ENCODE measurements at regions not wholly inside any gene's neighbourhood (a gene's known extent, or its start where the extent isn't known, plus 50 kb on each side); places are given as distances from the start of the nearest gene placed in this dataset.
"Not testable (repeated sequence)": the region's sequence is repeated elsewhere in the genome, so short reads cannot be mapped to it uniquely, and the experiment has no call there.

DNA sequence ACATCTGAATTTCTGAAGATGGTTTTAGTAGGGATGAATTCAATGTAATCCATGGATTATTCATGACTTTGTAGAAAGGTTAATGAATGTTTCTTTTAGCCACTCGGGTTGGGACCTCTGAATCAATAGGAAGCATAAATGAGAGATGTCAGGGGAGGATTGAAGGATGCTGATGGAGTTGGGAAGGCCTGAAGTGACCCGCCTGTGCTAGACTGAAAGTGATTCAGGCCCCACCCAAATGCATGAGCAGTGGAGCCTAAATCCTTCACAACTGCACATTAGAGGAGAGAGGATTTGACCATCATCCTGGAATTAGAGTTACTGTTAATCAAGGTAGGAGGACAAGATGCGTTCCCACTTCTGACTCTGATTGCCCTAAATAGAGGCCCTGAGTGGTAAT lies 162.2 kb upstream of the PTPN20 start:
- not testable (repeated sequence) for DNase-seq (ENCODE audit: low spot score)

DNA sequence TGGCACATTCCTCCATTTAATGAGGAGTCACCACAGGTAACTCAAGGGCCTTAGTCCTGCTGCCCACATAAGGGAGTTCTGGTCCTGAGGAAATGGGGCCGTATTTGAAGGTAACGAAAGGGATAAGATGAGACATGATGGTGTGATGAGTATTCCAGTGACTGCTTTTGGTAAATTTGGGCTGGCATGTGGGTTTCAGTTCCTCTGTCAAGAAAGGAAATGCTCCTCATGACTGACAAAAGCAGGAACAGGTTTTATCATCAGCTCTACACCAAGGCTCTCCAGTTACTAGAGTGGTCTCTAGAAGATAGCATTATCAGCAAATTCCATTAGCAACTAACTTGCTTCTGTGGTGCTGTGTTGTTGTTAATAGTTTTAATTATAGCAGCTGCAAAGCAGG lies 161.8 kb upstream of the PTPN20 start:
- DNase-seq (ENCODE audit: low spot score) = not testable (repeated sequence)

DNA sequence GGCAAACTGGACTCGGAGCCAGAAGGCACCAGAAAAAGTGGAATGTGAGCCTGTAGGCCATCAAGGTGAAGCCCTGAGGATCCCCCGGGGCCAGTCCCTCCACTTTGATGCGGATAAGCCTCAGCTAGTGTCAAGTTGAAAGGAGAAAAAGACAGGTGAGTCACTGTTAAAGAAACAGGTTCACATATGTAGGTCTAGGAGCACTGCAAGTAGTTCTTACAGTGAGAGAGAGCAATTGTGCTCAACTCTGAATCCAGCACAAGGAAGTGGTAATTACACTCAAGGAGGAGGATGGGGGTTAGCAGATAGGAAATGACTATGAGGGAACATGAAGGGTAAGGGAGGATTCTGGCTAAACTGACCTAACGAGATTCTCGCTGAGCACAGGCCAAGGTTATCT lies 157.5 kb upstream of the PTPN20 start:
- DNase-seq (ENCODE audit: low spot score) = not testable (repeated sequence)

DNA sequence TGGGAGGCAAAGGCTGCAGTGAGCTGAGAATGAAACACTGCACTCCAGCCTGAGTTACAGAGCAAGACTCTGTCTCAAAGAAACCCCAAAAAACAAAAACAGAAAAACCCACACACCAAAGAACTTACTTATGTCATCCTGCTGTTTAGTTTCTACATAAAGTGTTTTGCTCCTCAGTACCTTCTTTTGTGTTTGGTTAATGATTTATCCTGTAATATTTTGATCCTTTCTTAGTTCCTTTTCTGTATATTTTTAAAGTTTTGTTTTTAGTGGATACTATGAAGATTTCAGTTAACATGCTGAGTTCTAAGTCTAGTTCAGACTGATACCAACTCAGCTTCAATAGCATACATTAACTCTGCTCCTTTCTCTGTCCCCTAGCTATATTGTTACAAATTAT lies 149.8 kb upstream of the PTPN20 start:
- not testable (repeated sequence) for DNase-seq (ENCODE audit: low spot score)

DNA sequence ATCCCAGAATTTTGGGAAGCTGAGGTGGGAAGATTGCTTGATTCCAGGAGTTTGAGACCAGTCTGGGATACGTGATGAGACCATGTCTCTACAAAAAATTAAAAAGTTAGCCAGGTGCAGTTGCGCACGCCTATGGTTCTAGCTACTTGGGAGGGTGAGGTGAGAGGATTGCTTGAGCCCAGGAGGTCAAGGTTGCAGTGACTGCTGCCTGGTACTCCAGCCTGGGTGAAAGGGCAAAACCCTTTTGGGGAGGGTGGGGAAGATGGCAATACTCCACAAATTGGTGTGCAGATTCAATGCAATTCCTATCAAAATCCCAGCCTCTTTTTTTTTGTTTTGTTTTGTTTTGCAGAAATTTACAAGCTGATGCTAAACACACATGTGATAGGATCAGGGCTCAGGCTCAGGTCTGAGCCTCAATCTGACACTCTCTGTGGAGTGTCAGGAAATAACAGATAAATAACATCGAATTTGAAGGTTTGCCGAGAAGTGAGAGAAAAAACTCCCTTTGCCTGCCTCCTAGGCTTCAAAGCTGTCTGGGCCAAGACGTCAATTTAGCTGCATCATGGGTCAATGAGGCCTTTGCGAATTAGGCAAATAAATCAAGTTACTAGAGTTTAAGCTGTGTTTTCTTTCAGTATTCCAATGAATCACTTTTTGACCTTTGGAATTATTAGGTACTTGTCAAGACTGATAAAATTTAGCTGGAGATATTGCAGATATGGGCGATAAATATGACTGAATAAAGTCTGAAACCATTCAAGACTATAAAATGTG lies 142.5 kb upstream of the PTPN20 start:
- not testable (repeated sequence) for DNase-seq (ENCODE audit: low spot score)

DNA sequence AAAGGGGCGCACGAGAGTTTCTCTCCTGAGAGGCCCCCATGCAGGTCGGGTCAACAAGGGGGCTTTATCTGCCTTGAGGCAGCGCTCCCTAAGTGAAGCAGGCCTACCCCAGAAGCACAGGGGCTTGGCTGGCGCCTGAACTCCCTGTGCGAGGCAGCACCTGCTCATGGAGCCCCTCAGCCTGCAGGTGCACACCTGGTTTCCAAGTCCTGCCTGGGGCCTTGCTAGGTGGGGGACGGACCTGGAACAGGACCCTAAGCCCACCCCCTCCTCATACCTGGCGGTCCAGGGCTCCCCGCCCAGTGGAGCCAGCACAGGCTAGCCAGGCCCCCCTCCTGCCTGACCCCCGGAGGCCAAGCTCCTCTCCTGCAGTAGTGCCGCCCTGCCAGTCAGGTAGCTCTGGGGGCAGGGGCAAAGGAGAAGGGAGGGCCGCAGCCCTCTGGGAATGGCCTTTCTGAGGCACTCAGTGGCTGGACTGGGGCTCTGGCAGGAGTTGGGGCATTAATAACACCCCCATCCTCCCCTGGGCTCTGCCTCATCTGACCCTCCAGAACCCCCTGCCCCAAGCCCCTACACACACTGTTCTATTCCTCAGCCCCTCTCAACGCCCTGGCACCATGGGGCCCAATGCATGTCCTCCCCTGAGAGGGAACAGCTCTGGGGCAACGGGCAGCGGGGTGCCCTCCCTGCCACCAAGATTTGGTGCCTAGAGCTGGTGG lies 137.9 kb upstream of the PTPN20 start:
- DNase-seq (ENCODE audit: low spot score) = not testable (repeated sequence)

DNA sequence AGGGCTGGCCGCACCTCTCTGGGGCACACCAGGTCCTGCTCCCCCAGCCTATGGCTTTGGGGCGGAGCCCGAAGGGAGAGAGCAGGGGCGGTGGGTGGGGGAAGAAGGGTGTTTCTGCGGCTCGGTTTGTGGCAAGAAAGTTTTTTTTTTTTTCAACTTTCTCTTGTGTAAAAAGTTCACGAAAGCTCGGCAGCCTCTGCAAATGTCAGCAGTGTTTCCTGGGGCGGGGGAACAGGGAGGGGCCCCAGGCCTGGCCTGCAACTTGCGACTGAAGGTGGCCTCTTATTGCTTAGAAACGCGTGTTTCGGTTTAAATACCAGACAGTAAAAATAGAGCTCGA lies 137.4 kb upstream of the PTPN20 start:
- DNase-seq (ENCODE audit: low spot score) = not testable (repeated sequence)

DNA sequence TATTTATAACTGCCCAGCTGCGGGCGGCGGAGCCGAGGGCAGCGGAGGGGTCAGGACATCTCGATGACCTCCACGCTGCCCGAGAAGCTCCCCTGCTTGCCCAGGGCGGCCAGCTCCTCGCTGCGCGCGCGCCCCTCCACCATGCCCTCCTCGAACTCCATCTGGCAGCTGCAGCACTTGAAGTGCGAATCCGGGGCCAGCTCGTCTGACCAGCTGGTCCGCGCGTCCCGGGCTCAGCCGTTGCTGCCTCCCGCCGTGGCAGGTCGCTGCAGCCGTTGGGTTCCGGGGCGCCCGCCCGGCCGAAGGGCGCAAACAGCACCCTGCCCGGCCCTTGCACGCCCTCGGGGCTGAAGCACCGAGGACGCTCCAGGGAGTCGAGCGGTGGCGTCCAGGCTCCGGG lies 136.9 kb upstream of the PTPN20 start:
- DNase-seq (ENCODE audit: low spot score) = not testable (repeated sequence)

DNA sequence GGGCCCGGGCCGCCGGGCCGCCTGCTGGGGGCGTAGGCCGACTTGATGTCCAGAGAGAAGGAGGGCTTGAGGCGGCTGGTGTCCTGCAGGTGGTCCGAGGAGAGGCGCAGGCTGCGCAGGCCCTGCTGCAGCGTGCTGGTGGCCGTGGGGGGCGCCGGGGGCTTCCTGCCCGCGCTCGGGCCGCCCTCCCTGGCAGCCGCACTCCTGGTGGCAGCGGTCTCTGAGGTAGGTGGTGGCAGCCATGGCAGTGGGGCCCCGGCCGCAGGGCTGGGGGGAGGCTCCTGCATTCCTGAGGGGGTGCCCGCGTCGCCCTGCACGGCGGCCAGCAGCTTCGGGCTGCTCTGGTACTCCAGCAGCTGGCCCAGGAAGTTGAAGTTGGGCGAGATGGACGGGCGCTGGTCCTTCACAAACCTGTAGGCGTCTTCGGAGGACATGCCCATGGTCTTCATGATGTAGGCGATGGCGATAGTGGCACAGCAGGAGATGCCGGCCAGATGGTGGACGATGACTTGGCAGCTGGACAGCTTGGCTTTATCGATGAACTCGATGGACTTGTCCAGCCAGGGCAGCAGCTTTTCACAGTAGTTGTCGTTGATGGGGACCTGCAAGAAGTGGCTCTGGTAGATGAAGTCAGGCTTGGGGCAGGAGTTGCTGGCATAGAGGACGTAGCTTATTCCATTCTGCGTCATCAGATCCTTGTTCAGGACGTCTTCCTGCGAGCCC lies 136.1 kb upstream of the PTPN20 start:
- DNase-seq (ENCODE audit: low spot score) = not testable (repeated sequence)

DNA sequence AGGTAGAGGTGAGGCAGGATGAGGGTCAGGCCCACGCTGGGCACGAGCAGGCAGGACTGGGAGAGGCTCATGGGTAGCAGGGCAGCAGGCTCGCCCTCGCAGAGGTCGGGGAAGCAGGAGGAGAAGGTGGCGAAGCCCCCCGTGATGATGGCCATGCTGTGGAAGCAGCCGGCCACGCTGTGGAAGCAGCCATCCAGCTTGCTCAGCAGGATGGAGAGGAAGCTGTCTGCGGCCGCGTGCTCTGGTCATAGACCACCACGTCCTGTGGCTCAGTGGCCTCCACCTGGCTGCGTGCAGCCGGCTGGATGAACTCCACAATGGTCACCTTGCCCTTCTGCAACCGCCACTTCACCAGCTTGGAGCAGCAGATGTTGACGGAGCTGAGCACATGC lies 135.6 kb upstream of the PTPN20 start:
- DNase-seq (ENCODE audit: low spot score) = not testable (repeated sequence)

DNA sequence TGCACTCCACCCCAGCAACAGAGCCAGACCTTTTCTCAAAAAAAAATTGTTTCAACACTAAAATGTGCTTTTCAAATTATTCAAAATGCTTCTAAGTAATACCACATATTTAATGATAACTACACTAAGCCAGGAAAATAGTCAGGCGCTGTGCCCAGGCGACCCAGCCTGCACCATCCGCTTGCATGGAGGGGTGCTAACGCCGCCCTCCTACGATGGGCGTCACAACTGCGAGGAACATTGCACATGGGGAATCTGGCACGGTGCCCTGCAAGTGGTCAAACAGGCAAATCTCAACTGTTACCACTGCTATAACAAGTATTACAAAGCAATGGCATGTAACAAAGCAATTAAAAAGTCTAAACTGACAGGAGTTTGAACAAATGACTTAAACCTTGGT lies 131.7 kb upstream of the PTPN20 start:
- DNase-seq (ENCODE audit: low spot score) = peak; percentile 71

DNA sequence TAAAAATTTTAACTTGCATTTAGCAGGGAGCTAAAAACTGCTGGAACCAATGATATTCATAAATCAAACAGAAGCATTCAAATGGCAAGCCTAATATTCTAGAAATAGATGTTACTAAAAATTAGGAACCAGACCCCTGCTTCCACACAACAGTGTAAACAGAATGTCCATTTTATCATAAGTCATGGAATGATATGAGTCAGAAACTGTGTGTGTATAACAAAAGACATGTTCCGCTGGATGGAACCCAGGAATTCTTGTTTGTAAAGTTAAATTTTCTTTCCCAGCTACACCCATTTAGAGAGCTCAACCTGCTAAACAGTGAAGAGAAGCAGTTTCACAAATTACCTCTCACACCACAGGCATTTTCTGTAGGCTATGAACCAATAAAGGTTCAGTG lies 131.1 kb upstream of the PTPN20 start:
- DNase-seq (ENCODE audit: low spot score) = not testable (repeated sequence)

DNA sequence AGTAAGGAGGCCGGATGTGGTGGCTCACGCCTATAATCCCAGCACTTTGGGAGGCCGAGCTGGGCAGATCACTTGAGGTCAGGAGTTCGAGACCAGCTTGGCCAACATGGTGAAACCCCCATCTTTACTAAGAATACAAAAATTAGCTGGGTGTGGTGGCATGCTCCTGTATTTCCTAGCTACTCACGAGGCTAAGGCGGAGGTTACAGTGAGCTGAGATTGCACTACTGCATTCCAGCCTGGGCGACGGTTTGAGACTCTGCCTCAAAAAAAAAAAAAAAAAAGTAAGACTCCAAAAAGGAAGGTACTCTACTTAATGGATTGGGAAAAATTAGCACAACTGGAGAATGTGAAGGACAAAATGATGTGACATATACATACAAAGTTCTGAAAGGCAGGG lies 130.2 kb upstream of the PTPN20 start:
- DNase-seq (ENCODE audit: low spot score) = not testable (repeated sequence)

DNA sequence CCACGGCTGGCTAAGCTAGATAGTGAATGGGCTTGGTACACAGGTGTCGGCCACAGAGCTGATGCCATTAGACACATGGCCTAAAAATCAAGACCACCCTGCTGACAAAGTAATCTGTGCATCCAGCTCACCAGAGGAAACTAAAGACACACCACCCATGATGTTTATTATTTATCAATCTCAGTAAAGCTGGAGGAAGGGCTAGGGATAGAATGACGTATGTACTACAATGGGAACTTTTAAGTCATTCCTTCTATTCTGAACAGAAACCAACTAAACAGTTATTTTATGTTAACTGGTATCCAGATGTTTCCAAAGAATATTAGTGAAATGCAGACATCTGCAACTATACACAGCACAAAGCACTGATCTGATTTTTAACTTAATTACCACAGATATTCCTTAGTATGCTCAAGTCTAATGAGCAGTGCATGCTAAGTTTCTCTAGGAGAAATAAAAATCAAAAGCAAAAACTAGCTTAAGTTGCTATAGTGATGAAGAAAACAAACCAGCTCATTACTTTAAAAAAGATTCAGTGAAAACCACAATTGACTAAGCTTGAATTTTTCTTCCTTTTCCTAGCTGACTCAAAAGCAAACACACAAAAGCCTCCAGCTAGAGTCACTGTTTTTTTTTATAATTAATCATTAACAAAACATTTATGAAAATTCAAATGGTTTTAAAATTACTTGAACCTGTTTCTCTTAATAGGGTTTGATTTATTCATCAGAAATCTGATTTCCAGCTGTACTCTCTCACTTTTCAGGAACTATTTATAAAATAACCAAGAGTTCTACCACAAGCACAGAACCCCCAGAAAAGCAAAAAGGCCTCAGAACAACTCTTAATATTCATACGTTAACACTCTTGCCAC lies 129.0 kb upstream of the PTPN20 start:
- not testable (repeated sequence) for DNase-seq (ENCODE audit: low spot score)

DNA sequence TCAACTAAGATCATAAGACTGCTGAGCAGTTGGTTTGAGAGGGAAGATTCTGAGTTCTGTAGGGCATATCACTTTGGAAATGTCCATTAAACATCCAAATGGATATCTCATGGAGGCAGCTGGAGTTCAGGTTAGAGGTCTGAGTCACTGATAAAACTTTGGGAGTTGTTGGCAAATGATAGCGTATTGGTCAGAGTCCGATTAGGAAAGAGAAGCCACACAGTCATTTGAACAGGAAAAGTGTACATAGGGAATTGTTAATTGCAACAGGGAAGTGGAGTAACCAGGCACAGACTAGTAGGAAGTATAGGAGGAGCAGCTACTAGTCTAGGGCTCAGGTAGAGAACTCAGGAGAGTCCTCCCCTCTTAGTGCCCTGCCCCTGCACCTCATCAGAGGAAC lies 126.6 kb upstream of the PTPN20 start:
- not testable (repeated sequence) for DNase-seq (ENCODE audit: low spot score)

DNA sequence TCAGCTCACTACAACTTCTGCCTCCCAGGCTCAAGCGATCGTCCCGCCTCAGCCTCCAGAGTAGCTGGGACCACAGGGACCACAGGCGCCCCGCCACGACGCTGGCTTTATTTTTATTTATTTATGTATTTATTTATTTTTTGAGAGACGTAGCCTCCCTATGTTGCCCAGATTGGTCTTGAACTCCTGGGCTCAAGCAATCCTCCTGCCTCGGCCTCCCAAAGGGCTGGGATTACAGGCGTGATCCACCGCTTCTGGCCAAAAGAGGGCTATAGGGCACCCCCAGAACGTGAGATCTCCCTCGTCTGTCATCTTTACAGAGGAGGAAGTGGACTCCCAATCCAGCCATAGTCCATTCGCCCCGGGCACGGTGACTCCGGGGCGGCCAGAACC lies 125.1 kb upstream of the PTPN20 start:
- not testable (repeated sequence) for DNase-seq (ENCODE audit: low spot score)

DNA sequence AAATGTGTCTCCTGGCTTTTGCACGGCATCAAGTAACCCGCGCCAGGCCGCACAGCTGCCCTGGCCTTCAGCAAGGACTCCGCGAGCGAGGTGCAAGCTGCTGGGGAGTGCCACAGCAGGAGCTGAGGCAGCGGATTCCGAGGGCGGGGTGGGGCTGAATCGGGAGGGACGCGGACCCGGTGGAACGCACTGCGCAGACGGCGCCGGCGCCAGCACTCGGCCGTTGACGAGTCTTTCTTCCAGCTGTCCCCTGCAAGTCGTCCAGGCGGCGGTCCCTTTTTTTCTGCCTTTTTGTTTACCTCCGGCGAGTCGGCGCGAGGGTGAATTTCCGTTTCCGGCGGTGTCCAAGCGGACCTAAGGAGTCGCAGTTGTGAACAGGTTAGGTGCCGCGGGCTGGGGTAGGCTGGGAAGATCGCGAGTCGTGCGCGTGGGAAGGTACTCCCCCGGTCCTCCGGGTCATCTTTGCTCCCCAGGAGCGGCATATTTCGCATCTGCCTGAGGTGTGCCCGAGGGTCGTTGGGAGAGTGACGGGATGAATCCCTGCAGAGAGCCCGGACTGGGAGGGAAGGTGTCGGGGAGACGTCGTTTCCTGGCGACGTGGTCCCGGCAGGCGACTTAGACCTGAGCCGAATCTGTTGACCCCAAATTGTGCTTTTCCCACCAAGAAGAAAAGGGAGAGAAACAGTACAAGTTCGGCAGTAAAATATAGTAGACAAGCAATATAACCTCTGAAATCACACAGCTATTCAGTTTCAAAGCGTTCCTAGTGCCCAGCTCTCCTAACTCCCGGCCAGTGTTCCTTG lies 124.5 kb upstream of the PTPN20 start:
- peak; percentile 79 for DNase-seq (ENCODE audit: low spot score)

DNA sequence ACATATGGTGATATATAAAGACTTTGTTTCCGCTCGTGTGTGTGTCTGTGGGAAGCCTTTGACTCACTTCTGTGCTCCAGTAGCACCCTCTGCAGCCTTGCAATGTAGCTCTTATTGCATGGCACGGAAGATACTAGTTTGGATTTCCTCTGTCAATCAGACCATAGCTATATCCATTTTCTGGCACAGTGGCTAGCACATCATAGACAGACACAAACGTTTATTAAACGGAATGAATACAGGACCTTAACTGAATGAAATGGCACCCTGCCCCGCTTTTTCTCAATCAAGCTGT lies 124.0 kb upstream of the PTPN20 start:
- no peak for DNase-seq (ENCODE audit: low spot score)

DNA sequence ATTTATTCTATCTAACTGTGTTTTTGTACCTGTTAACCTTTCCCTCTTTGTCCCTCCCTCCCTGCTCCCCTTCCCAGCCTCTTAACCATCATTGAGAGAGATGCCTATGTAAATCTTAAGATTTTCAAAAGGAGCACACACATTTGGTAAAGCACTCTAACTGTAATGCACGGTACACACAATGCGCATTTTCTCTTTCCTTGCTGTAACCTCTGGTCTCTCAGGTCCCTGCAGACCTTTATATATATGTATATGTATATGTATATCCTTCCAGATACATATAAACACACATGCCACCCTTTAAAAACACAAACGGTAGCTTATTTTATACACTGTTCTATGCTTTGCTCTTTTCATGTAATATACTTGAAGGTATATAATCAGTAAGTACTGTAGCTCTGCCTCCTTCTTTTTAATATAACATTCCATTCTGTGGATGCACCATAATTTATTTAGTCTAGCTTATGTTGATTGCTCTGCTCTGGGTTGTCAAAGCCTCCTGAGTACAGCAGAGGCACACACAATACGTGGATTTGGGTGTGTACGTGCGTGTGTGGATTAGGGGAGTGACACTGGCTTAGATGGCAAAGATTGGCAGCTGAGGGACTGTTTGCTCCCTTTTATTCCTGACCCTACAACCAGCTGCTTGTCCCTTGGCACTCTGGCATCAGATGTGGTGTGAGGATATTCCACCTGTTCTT lies 118.4 kb upstream of the PTPN20 start:
- DNase-seq (ENCODE audit: low spot score) = not testable (repeated sequence)

DNA sequence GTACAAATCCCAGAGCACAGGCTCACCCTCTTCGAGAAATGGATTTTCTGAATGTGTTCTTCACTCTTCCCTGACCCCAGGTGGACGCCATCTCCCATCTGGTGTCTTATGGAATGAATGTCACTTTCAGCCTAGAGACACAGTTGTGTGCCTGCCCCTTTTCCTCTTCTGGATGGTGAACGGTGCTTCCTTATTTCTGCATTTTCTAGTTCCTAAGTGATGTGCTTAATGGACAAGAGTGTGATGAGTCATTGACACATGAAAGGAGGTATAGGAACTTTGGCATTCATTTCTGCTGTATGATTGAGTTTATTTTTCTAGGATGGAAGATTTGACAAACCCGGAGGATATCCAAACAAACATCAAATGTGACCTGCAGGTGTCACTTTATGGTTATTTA lies 114.9 kb upstream of the PTPN20 start:
- not testable (repeated sequence) for DNase-seq (ENCODE audit: low spot score)

DNA sequence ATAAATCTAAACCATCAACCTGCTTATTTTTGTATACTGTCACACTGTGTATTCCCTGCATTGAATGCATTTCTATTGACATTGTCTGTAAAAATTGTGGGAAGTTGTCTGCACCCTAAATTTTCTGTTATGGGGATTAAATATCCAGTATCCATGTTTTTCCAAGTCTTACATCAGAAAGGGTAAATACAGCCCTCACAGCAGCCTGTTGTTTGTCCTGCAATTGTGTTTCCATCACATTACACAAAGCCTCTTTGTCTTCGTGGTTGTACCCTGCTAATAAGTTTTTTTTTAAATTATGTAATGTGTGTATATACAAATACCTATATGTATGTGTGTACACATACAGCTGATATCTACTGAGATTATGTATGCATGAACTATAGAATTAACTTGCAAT lies 109.2 kb upstream of the PTPN20 start:
- DNase-seq (ENCODE audit: low spot score) = not testable (repeated sequence)

Measured in left forelimb (tissue), 1 donor.